CD4-positive, CD25-positive, alpha-beta regulatory T cell (primary cell): ENCODE measurements at regions not wholly inside any gene's neighbourhood (a gene's known extent, or its start where the extent isn't known, plus 50 kb on each side); places are given as distances from the start of the nearest gene placed in this dataset.

ENCODE experiments used
- ATAC-seq, 2 donors: fragments of 150-1000 bp; cut with Tn5 transposase; one replicate each; pipeline ENCODE4 v1.10.0; 2021; ENCODE audit warnings: low read depth in 2 of 2, moderate number of reproducible peaks in 2 of 2, moderate library complexity in 1 of 2
- DNase-seq, 3 donors: peaks; one replicate each; pipeline versions ENCODE4 v3.0.0 to v3.0.0-alpha.2; 2012 to 2022; ENCODE audit warnings: mixed read lengths in 1 of 3
- H3K27ac ChIP-seq: one replicate; pipeline ENCODE4 v1.7.0; 2013; ENCODE audit warnings: mild to moderate bottlenecking, low read length; ENCODE audit not compliant: insufficient read depth, poor library complexity, severe bottlenecking
- H3K27me3 ChIP-seq: one replicate; pipeline ENCODE4 v1.7.0; 2013; ENCODE audit warnings: low read length; ENCODE audit not compliant: control insufficient read depth, insufficient read depth
- H3K36me3 ChIP-seq: one replicate; pipeline ENCODE4 v1.7.0; 2013; ENCODE audit warnings: mild to moderate bottlenecking, low read length, moderate library complexity; ENCODE audit not compliant: control insufficient read depth, insufficient read depth
- H3K4me1 ChIP-seq: 2 replicates; pipeline ENCODE4 v1.7.0; 2013; ENCODE audit warnings: mild to moderate bottlenecking, low read length; ENCODE audit not compliant: insufficient read depth, control insufficient read depth, poor library complexity, severe bottlenecking
- H3K4me3 ChIP-seq: one replicate; pipeline ENCODE4 v1.7.0; 2013; ENCODE audit warnings: low read depth, mild to moderate bottlenecking, low read length, moderate library complexity
- H3K9me3 ChIP-seq, 2 experiments: 1 replicate in 1 of 2; 2 replicates in 1 of 2; pipeline ENCODE4 v1.7.0; 2013; ENCODE audit warnings: low read length in 2 of 2, mild to moderate bottlenecking in 1 of 2, moderate library complexity in 1 of 2; ENCODE audit not compliant: control insufficient read depth in 2 of 2
- H3K27ac Mint-ChIP-seq, 3 donors: one replicate each; pipeline ENCODE4 v1.8.0; 2020 to 2022; ENCODE audit warnings: mild to moderate bottlenecking in 3 of 3, mixed read lengths in 3 of 3, moderate library complexity in 2 of 3
- H3K27me3 Mint-ChIP-seq: one replicate; pipeline ENCODE4 v1.8.0; 2022; ENCODE audit warnings: mild to moderate bottlenecking, mixed read lengths
- H3K36me3 Mint-ChIP-seq: one replicate; pipeline ENCODE4 v1.8.0; 2020; ENCODE audit warnings: mixed read lengths
- H3K4me1 Mint-ChIP-seq, 4 donors: one replicate each; pipeline ENCODE4 v1.8.0; 2020 to 2022; ENCODE audit warnings: mixed read lengths in 4 of 4, mild to moderate bottlenecking in 1 of 4
- H3K4me3 Mint-ChIP-seq, 4 donors: one replicate each; pipeline ENCODE4 v1.8.0; 2020 to 2022; ENCODE audit warnings: mild to moderate bottlenecking in 4 of 4, mixed read lengths in 4 of 4, moderate library complexity in 3 of 4
- H3K9me3 Mint-ChIP-seq, 7 donors: one replicate each; pipeline ENCODE4 v1.8.0; 2020 to 2022; ENCODE audit warnings: mixed read lengths in 7 of 7, mild to moderate bottlenecking in 3 of 7, moderate library complexity in 2 of 7

GRCh38 chr5:174567506-174568141 lies 156.8 kb upstream of the MSX2 start:
- Histone ChIP-seq H3K27ac (no peak overlapping the region), H3K36me3 (no peaks in the 10 kb centered on the region), H3K27me3 (no peaks in the 10 kb centered on the region), H3K9me3 (no peaks in the 10 kb centered on the region), H3K4me1 (no peaks in the 10 kb centered on the region), H3K4me3 (no peak overlapping the region)
- H3K27me3 Mint-ChIP-seq, result no peaks in the 10 kb centered on the region
- H3K4me3 Mint-ChIP-seq, result no peak overlapping the region
- peaks cover 0 to 5% (median 0%) of the 10 kb centered on the region in 7 donors for H3K9me3 Mint-ChIP-seq
- no peak overlapping the region for H3K27ac Mint-ChIP-seq
- H3K36me3 Mint-ChIP-seq, result no peaks in the 10 kb centered on the region
- ATAC-seq, result no peak
- no peaks in the 10 kb centered on the region for H3K4me1 Mint-ChIP-seq
- no peak for DNase-seq

GRCh38 chr5:174570662-174571061 lies 153.7 kb upstream of the MSX2 start:
- DNase-seq, result no peak
- Histone ChIP-seq H3K27me3 (no peaks in the 10 kb centered on the region), H3K4me3 (no peak overlapping the region), H3K36me3 (no peaks in the 10 kb centered on the region), H3K4me1 (no peaks in the 10 kb centered on the region), H3K9me3 (no peaks in the 10 kb centered on the region), H3K27ac (no peak overlapping the region)
- Mint-ChIP-seq H3K27ac (no peak overlapping the region), H3K36me3 (no peaks in the 10 kb centered on the region), H3K4me3 (no peak overlapping the region), H3K27me3 (no peaks in the 10 kb centered on the region), H3K4me1 (no peaks in the 10 kb centered on the region), H3K9me3 (peaks cover 0 to 6% (median 1%) of the 10 kb centered on the region in 7 donors)
- ATAC-seq, result no peak

GRCh38 chr5:174571662-174572397 lies 152.6 kb upstream of the MSX2 start:
- no peak for ATAC-seq
- no peaks in the 10 kb centered on the region for H3K9me3 ChIP-seq
- Mint-ChIP-seq H3K36me3 (no peaks in the 10 kb centered on the region), H3K4me1 (no peaks in the 10 kb centered on the region), H3K27ac (no peak overlapping the region), H3K27me3 (no peaks in the 10 kb centered on the region), H3K9me3 (peaks cover 0 to 6% (median 0%) of the 10 kb centered on the region in 7 donors), H3K4me3 (peak overlapping the region in 1 of 4 donors; percentile 84)
- no peaks in the 10 kb centered on the region for H3K27me3 ChIP-seq
- no peaks in the 10 kb centered on the region for H3K36me3 ChIP-seq
- no peak for DNase-seq
- no peak overlapping the region for H3K27ac ChIP-seq
- H3K4me3 ChIP-seq, result no peak overlapping the region
- H3K4me1 ChIP-seq, result no peaks in the 10 kb centered on the region

- no peak overlapping the region for H3K27ac Mint-ChIP-seq
- Histone ChIP-seq H3K9me3 (no peaks in the 10 kb centered on the region), H3K27me3 (no peaks in the 10 kb centered on the region), H3K4me1 (no peaks in the 10 kb centered on the region), H3K36me3 (no peaks in the 10 kb centered on the region), H3K27ac (no peak overlapping the region), H3K4me3 (no peak overlapping the region)
- DNase-seq, result no peak
- no peak overlapping the region for H3K4me3 Mint-ChIP-seq
- H3K4me1 Mint-ChIP-seq, result no peaks in the 10 kb centered on the region
- H3K36me3 Mint-ChIP-seq, result no peaks in the 10 kb centered on the region
- H3K9me3 Mint-ChIP-seq, result peaks cover 0 to 6% (median 0%) of the 10 kb centered on the region in 7 donors
- ATAC-seq, result no peak
- H3K27me3 Mint-ChIP-seq, result no peaks in the 10 kb centered on the region
These were observed 151.8 kb upstream of the MSX2 start for GRCh38 chr5:174572591-174572990.

GRCh38 chr5:174573221-174573994 lies 151.0 kb upstream of the MSX2 start:
- Mint-ChIP-seq H3K9me3 (peaks cover 0 to 6% (median 0%) of the 10 kb centered on the region in 7 donors), H3K27ac (no peak overlapping the region), H3K4me1 (no peaks in the 10 kb centered on the region), H3K27me3 (no peaks in the 10 kb centered on the region), H3K36me3 (no peaks in the 10 kb centered on the region), H3K4me3 (no peak overlapping the region)
- no peak overlapping the region for H3K4me3 ChIP-seq
- no peaks in the 10 kb centered on the region for H3K27me3 ChIP-seq
- no peaks in the 10 kb centered on the region for H3K36me3 ChIP-seq
- ATAC-seq, result no peak
- no peak for DNase-seq
- H3K9me3 ChIP-seq, result no peaks in the 10 kb centered on the region
- H3K27ac ChIP-seq, result no peak overlapping the region
- no peaks in the 10 kb centered on the region for H3K4me1 ChIP-seq

GRCh38 chr5:174575043-174575442 lies 149.3 kb upstream of the MSX2 start:
- no peaks in the 10 kb centered on the region for H3K4me1 Mint-ChIP-seq
- H3K36me3 ChIP-seq, result no peaks in the 10 kb centered on the region
- H3K36me3 Mint-ChIP-seq, result no peaks in the 10 kb centered on the region
- DNase-seq (no peak), ATAC-seq (no peak)
- peaks cover 0 to 6% (median 0%) of the 10 kb centered on the region in 7 donors for H3K9me3 Mint-ChIP-seq
- no peaks in the 10 kb centered on the region for H3K4me1 ChIP-seq
- H3K27ac Mint-ChIP-seq, result no peak overlapping the region
- H3K4me3 Mint-ChIP-seq, result no peak overlapping the region
- H3K27ac ChIP-seq, result no peak overlapping the region
- no peaks in the 10 kb centered on the region for H3K27me3 ChIP-seq
- no peak overlapping the region for H3K4me3 ChIP-seq
- no peaks in the 10 kb centered on the region for H3K9me3 ChIP-seq
- no peaks in the 10 kb centered on the region for H3K27me3 Mint-ChIP-seq

- ATAC-seq, result no peak
- H3K27me3 ChIP-seq, result no peaks in the 10 kb centered on the region
- Mint-ChIP-seq H3K9me3 (peaks cover 0 to 2% (median 0%) of the 10 kb centered on the region in 7 donors), H3K36me3 (no peaks in the 10 kb centered on the region), H3K27me3 (no peaks in the 10 kb centered on the region), H3K27ac (peak overlapping the region in 1 of 3 donors; percentile 43), H3K4me3 (no peak overlapping the region), H3K4me1 (no peaks in the 10 kb centered on the region)
- no peaks in the 10 kb centered on the region for H3K4me1 ChIP-seq
- no peaks in the 10 kb centered on the region for H3K9me3 ChIP-seq
- no peak overlapping the region for H3K27ac ChIP-seq
- no peaks in the 10 kb centered on the region for H3K36me3 ChIP-seq
- DNase-seq, result no peak
- no peak overlapping the region for H3K4me3 ChIP-seq
These were observed 148.3 kb upstream of the MSX2 start for GRCh38 chr5:174576042-174576441.
